NB4 (cell line): ENCODE measurements at regions not wholly inside any gene's neighbourhood (a gene's known extent, or its start where the extent isn't known, plus 50 kb on each side); places are given as distances from the start of the nearest gene placed in this dataset.

Source experiments
- DNase-seq: peaks from one replicate; pipeline ENCODE4 v3.0.0; 2010; ENCODE audit warnings: low read depth
- H3K4me3 ChIP-seq: one replicate; pipeline ENCODE4 v1.5.1; 2011; ENCODE audit warnings: mild to moderate bottlenecking, low read depth, low read length, moderate library complexity
- MAX ChIP-seq: IDR thresholded peaks from 2 replicates; pipeline ENCODE4 v1.6.1; 2011; ENCODE audit warnings: low read depth, low read length
- MYC ChIP-seq: IDR thresholded peaks from 2 replicates; pipeline ENCODE4 v1.6.1; 2011; ENCODE audit warnings: low read depth, low read length
- POLR2A ChIP-seq: IDR thresholded peaks from 2 replicates; pipeline ENCODE4 v1.6.1; 2011; ENCODE audit warnings: mild to moderate bottlenecking; ENCODE audit not compliant: insufficient read length; ENCODE audit errors: extremely low read depth
- TF ChIP-seq, protein P1 (sequence below): IDR thresholded peaks from one replicate; pipeline ENCODE4 v1.5.1; 2012; ENCODE audit warnings: low read depth, low read length

- DNase-seq, result no peak
- no peak overlapping the region for H3K4me3 ChIP-seq
Measured at GRCh38 chr3:59288951-59289350, 239.1 kb upstream of the CFAP20DC start.

DNA sequence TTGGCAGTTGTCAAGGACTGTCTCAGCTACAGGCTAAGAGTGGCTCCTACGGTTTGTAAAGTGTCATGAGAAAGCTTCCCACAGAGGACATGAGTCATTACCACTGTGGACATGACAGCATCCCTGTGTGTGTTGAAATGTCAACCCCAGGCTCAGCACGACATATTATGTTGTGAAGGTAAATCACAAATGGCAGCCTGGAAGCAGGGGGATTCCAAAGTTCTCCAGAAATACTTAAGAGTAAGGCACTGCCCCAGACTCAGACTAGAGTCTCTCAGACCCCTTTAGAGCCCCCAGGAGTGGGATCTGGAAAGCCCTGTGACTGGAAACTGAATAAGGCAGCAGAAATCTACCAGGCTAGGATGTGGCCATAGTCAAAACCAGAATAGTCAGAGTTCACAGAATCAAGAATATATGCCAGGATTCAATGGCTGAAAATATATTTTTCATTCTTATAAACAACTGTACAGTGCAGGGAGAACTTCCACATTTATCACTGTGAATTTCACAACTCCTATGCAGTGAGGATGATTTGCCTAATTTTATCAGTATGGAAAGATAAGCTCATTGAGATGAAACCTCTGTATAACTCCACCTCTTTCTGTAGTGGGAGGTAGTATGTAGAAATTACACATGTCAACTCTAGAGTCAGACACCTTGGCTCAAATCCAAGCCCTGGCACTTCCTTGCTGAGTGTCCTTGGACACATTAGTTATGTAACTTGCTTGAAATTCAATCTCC, 237.1 kb upstream of the CFAP20DC start:
- TF ChIP-seq MAX, result no peak
- no peak for TF ChIP-seq POLR2A
- no peak for TF ChIP-seq MYC
- TF ChIP-seq, protein P1, sequence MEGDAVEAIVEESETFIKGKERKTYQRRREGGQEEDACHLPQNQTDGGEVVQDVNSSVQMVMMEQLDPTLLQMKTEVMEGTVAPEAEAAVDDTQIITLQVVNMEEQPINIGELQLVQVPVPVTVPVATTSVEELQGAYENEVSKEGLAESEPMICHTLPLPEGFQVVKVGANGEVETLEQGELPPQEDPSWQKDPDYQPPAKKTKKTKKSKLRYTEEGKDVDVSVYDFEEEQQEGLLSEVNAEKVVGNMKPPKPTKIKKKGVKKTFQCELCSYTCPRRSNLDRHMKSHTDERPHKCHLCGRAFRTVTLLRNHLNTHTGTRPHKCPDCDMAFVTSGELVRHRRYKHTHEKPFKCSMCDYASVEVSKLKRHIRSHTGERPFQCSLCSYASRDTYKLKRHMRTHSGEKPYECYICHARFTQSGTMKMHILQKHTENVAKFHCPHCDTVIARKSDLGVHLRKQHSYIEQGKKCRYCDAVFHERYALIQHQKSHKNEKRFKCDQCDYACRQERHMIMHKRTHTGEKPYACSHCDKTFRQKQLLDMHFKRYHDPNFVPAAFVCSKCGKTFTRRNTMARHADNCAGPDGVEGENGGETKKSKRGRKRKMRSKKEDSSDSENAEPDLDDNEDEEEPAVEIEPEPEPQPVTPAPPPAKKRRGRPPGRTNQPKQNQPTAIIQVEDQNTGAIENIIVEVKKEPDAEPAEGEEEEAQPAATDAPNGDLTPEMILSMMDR, result no peak
- peak; percentile 37 for DNase-seq
- no peak overlapping the region for H3K4me3 ChIP-seq

More at GRCh38 chr3:59288951-59289350, 239.1 kb upstream of the CFAP20DC start:
- TF ChIP-seq MYC, result no peak
- TF ChIP-seq, protein P1, result no peak

GRCh38 chr3:59285560-59285959, 235.7 kb upstream of the CFAP20DC start:
- TF ChIP-seq, protein P1, result no peak
- TF ChIP-seq POLR2A (no peak), MAX (no peak), MYC (no peak)
- DNase-seq, result no peak

GRCh38 chr3:59284926-59285325, 235.1 kb upstream of the CFAP20DC start:
- TF ChIP-seq, protein P1, result no peak
- TF ChIP-seq POLR2A (no peak), MYC (no peak), MAX (no peak)
- DNase-seq, result no peak
- H3K4me3 ChIP-seq, result no peak overlapping the region

More at GRCh38 chr3:59285560-59285959, 235.7 kb upstream of the CFAP20DC start:
- no peak overlapping the region for H3K4me3 ChIP-seq

- no peak overlapping the region for H3K4me3 ChIP-seq
- DNase-seq, result no peak
- TF ChIP-seq POLR2A (no peak), MAX (no peak), MYC (no peak)
- TF ChIP-seq, protein P1, result no peak
Measured at GRCh38 chr3:59280113-59280512, 230.3 kb upstream of the CFAP20DC start.

GRCh38 chr3:59277816-59278215, 228.0 kb upstream of the CFAP20DC start:
- no peak overlapping the region for H3K4me3 ChIP-seq
- TF ChIP-seq POLR2A (no peak), MYC (no peak), MAX (no peak)
- TF ChIP-seq, protein P1, result no peak
- no peak for DNase-seq
